Breast epithelium (tissue), 4 donors: ENCODE measurements at regions not wholly inside any gene's neighbourhood (a gene's known extent, or its start where the extent isn't known, plus 50 kb on each side); places are given as distances from the start of the nearest gene placed in this dataset.

Experiments used
- DNase-seq, 2 donors: peaks; one replicate each; pipeline ENCODE4 v3.0.0-alpha.2; 2019; ENCODE audit warnings: low spot score in 2 of 2
- H3K27ac ChIP-seq, 2 donors: fragments of 200-600 bp; sonication (generic) in 1 of 2; one replicate each; pipeline ENCODE4 v1.5.1; 2016 to 2019; ENCODE audit warnings: mild to moderate bottlenecking in 1 of 2
- H3K27me3 ChIP-seq, 2 donors: fragments of 200-600 bp; sonication (generic) in 1 of 2; one replicate each; pipeline versions ENCODE4 v1.5.1 to v1.6.0; 2017 to 2019; ENCODE audit warnings: control low read depth in 1 of 2, mild to moderate bottlenecking in 1 of 2
- H3K36me3 ChIP-seq: fragments of 200-600 bp; one replicate; pipeline ENCODE4 v1.5.1; 2019
- H3K4me1 ChIP-seq, 2 donors: fragments of 200-600 bp; sonication (generic); one replicate each; pipeline ENCODE4 v1.5.1; 2016 to 2019; ENCODE audit warnings: control low read depth in 1 of 2
- H3K4me3 ChIP-seq, 3 donors: fragments of 200-600 bp; sonication (generic); 1 replicate in 2 of 3; 2 replicates in 1 of 3; pipeline ENCODE4 v1.5.1; 2016 to 2019; ENCODE audit warnings: mild to moderate bottlenecking in 3 of 3, moderate library complexity in 2 of 3
- H3K9me3 ChIP-seq, 2 donors: fragments of 200-600 bp; sonication (generic) in 1 of 2; one replicate each; pipeline ENCODE4 v1.5.1; 2016 to 2019; ENCODE audit warnings: control low read depth in 1 of 2
- POLR2A ChIP-seq: fragments of 450-650 bp; IDR thresholded peaks from one replicate; pipeline ENCODE4 v1.6.1; 2016; ENCODE audit warnings: antibody characterized with exemption, mild to moderate bottlenecking, moderate library complexity
- POLR2AphosphoS5 ChIP-seq, 3 donors: sonication (generic); formaldehyde crosslinking; IDR thresholded peaks; one replicate each; pipeline ENCODE4 v1.6.1; 2017; ENCODE audit warnings: antibody characterized with exemption in 3 of 3
- intact Hi-C: fragments of 100-400 bp; cut with DNase I; formaldehyde crosslinking; loops from one replicate; pipeline ENCODE4 v1.15.1; 2023; ENCODE audit warnings: low total_unique reads
- TF ChIP-seq, protein P1 (sequence below), 3 donors: fragments of 450-650 bp; IDR thresholded peaks; one replicate each; pipeline ENCODE4 v1.5.1; 2016 to 2017; ENCODE audit warnings: antibody characterized with exemption in 3 of 3, mild to moderate bottlenecking in 3 of 3, moderate library complexity in 3 of 3

DNA sequence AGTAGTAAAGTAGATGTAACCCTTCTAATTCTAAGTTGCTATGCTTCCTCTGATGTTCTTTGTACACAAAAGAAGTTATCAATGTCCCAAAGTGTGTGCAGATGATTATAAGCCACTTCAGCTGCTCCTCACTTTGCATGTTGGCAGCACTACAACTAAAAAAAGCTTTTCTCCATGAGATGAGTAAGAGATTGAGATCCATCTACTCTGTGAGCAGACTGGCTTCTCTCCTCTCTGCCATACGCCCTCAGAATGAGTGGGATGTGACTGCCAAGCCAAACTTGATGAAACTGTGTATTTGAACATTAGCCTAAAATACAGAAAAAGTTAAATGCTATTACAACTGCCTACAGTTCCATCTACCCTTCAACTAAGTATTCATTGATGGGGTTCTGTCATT lies 102.9 kb upstream of the ETV1 start:
- intact Hi-C loops = loop anchor here (5.0 kb wide), 1 partner anchor 310 kb away; no protein-coding TSS in a partner anchor
- Histone ChIP-seq H3K36me3 (no peaks in the 10 kb centered on the region), H3K9me3 (no peaks in the 10 kb centered on the region), H3K4me3 (no peak overlapping the region), H3K27ac (no peak overlapping the region), H3K27me3 (no peaks in the 10 kb centered on the region), H3K4me1 (no peaks in the 10 kb centered on the region)
- DNase-seq = no peak
- TF ChIP-seq POLR2AphosphoS5 (IDR thresholded peaks at IDR 0.05) = no peak
- TF ChIP-seq, protein P1, sequence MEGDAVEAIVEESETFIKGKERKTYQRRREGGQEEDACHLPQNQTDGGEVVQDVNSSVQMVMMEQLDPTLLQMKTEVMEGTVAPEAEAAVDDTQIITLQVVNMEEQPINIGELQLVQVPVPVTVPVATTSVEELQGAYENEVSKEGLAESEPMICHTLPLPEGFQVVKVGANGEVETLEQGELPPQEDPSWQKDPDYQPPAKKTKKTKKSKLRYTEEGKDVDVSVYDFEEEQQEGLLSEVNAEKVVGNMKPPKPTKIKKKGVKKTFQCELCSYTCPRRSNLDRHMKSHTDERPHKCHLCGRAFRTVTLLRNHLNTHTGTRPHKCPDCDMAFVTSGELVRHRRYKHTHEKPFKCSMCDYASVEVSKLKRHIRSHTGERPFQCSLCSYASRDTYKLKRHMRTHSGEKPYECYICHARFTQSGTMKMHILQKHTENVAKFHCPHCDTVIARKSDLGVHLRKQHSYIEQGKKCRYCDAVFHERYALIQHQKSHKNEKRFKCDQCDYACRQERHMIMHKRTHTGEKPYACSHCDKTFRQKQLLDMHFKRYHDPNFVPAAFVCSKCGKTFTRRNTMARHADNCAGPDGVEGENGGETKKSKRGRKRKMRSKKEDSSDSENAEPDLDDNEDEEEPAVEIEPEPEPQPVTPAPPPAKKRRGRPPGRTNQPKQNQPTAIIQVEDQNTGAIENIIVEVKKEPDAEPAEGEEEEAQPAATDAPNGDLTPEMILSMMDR (IDR thresholded peaks at IDR 0.05) = no peak
- TF ChIP-seq POLR2A = no peak

DNA sequence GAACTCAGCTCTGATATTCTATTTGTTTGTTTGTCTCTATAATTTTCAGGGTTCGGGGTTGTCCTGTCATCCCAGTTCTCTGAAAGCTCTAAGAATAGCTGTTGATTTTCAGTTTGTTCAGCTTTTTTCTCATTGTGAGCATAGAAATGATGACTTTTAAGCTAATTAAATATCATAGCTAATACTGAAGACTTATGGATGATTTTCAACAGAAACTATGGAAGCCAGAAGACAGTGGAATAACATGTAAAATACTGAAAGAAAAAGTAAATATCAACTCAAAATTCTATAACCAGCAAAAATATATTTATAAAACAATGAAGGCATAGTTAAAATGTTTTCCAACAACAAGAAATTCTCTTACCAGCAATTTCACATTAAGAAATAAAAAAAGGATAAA lies 96.4 kb upstream of the ETV1 start:
- no peak for DNase-seq
- Histone ChIP-seq H3K4me1 (no peaks in the 10 kb centered on the region), H3K9me3 (peaks cover 6% of the 10 kb centered on the region in 2 donors), H3K27me3 (no peaks in the 10 kb centered on the region), H3K4me3 (no peak overlapping the region), H3K36me3 (no peaks in the 10 kb centered on the region), H3K27ac (no peak overlapping the region)
- intact Hi-C loops = no loop called here
- TF ChIP-seq, protein P1 (IDR thresholded peaks at IDR 0.05) = no peak
- no peak for TF ChIP-seq POLR2AphosphoS5 (IDR thresholded peaks at IDR 0.05)
- no peak for TF ChIP-seq POLR2A

DNA sequence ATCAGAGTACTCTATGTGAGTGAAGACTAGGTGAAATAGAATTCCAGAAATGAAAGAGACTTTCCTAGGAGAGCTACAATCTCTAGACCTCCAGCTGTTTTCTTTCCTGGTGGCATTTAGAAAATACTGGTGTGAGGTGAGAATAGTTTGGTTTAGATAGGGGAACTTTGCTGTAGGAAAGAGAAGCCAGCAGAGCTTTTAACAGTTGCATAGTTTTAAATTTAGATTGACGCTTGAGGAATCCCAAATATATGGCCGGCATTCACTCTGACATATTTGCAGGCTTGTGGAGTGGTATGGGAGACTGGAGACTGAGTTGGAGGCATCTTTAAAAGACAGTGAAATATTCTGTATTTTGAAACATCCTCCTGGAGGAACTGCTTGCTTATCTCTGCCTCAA lies 94.3 kb upstream of the ETV1 start:
- TF ChIP-seq, protein P1 (IDR thresholded peaks at IDR 0.05) = no peak
- H3K4me3 ChIP-seq = no peak overlapping the region
- DNase-seq = no peak
- no peaks in the 10 kb centered on the region for H3K27me3 ChIP-seq
- peaks cover 6% of the 10 kb centered on the region in 2 donors for H3K9me3 ChIP-seq
- intact Hi-C loops = no loop called here
- H3K36me3 ChIP-seq = no peaks in the 10 kb centered on the region
- no peaks in the 10 kb centered on the region for H3K4me1 ChIP-seq
- H3K27ac ChIP-seq = no peak overlapping the region

DNA sequence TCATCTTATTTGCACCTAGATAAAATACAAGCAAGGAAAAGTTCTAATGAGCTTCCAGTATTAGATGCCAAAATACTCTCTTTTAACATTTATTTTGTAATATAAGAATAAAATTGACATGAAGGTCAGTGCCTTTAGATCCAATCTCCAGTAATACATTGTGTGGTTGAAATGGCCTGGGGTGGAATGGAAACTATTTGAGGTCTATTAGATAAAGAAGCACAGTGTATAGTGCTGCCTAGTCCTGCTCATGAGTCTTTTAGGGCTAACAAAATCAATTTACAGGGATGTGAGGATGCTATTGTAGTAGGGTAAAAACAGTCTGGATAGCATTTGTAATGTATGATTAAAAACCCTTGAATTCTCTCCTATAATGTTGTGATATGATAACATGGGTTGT lies 84.5 kb upstream of the ETV1 start:
- TF ChIP-seq POLR2A (no peak), POLR2AphosphoS5 (IDR thresholded peaks at IDR 0.05) (no peak)
- TF ChIP-seq, protein P1 (IDR thresholded peaks at IDR 0.05) = no peak
- H3K27me3 ChIP-seq = no peaks in the 10 kb centered on the region
- intact Hi-C loops = no loop called here
- H3K36me3 ChIP-seq = no peaks in the 10 kb centered on the region
- no peak overlapping the region for H3K27ac ChIP-seq
- H3K4me3 ChIP-seq = no peak overlapping the region
- H3K9me3 ChIP-seq = no peaks in the 10 kb centered on the region
- no peak for DNase-seq
- no peaks in the 10 kb centered on the region for H3K4me1 ChIP-seq

DNA sequence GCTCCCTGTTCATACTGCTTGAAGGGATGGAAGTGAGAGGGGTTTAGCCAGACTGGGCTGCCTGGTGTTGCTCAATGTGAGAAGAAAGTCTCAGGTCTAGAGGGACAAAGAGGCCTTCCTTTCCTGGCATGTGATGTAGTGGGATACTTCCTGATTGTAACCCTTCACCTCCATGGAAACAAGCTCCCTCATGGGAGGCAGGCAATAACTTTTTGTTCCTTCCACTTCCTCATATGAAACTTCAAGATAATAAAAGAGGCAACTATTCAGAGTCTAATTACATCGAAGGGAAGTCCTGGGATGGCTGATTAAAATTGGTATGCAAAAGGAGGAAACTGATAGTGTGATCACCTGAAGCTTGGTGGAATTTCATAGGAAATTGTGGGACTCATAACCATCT lies 84.1 kb upstream of the ETV1 start:
- H3K4me3 ChIP-seq = no peak overlapping the region
- H3K27ac ChIP-seq = no peak overlapping the region
- intact Hi-C loops = no loop called here
- no peaks in the 10 kb centered on the region for H3K9me3 ChIP-seq
- no peak for DNase-seq
- TF ChIP-seq, protein P1 (IDR thresholded peaks at IDR 0.05) = no peak
- TF ChIP-seq POLR2A (no peak), POLR2AphosphoS5 (IDR thresholded peaks at IDR 0.05) (peak in 1 of 3 donors; percentile 15)
- no peaks in the 10 kb centered on the region for H3K4me1 ChIP-seq
- no peaks in the 10 kb centered on the region for H3K36me3 ChIP-seq
- H3K27me3 ChIP-seq = no peaks in the 10 kb centered on the region
